SK-N-SH (cell line): ENCODE measurements at regions not wholly inside any gene's neighbourhood (a gene's known extent, or its start where the extent isn't known, plus 50 kb on each side); places are given as distances from the start of the nearest gene placed in this dataset.

Experiments
- CTCF ChIA-PET: fragments of 300-600, 350-600 bp; formaldehyde crosslinking; extraction: SDS; loops from one replicate; lab custom pipeline; 2021; lab: Yijun Ruan, JAX
- POLR2A ChIA-PET: fragments of 350-600 bp; sonication (Branson Sonifier 250); formaldehyde crosslinking; extraction: SDS; loops from one replicate; lab custom pipeline; 2020; ENCODE audit warnings: antibody characterized with exemption, inconsistent platforms; lab: Yijun Ruan, JAX
- DNase-seq: peaks from one replicate; pipeline ENCODE4 v3.0.0; 2012
- H2AFZ ChIP-seq: fragments of 200-600 bp; sonication (generic); 2 replicates; pipeline ENCODE4 v1.8.1; 2016; ENCODE audit warnings: antibody characterized with exemption, mild to moderate bottlenecking, low read depth
- H3F3A ChIP-seq: fragments of 200-600 bp; sonication (generic); replicated peaks from 2 replicates; pipeline ENCODE3; 2016; ENCODE audit warnings: antibody characterized with exemption, mild to moderate bottlenecking; ENCODE audit not compliant: insufficient read depth
- H3K27ac ChIP-seq, 2 experiments: fragments of 200-500 bp in 1 of 2; fragments of 200-600 bp in 1 of 2; sonication (Bioruptor generic) in 1 of 2; sonication (generic), shearing (Covaris generic) in 1 of 2; 2 replicates each; pipeline versions ENCODE4 v1.5.1 to v1.6.1; 2014 to 2016; ENCODE audit warnings: low read depth in 2 of 2, inconsistent platforms in 1 of 2, low read length in 1 of 2, mild to moderate bottlenecking in 1 of 2, mixed read lengths in 1 of 2
- H3K27me3 ChIP-seq: fragments of 200-600 bp; sonication (generic), shearing (Covaris generic); 2 replicates; pipeline ENCODE4 v1.6.1; 2016; ENCODE audit warnings: mixed run types; ENCODE audit not compliant: insufficient read depth
- H3K36me3 ChIP-seq, 2 experiments: fragments of 200-500 bp in 1 of 2; fragments of 200-600 bp in 1 of 2; sonication (Bioruptor generic) in 1 of 2; sonication (generic) in 1 of 2; replicated peaks in 1 of 2; 2 replicates each; pipeline versions ENCODE3 to v1.5.1; 2014 to 2016; ENCODE audit warnings: low read length in 1 of 2, mild to moderate bottlenecking in 1 of 2; ENCODE audit not compliant: insufficient read depth in 2 of 2, control insufficient read depth in 1 of 2
- H3K4me1 ChIP-seq, 2 experiments: fragments of 200-500 bp in 1 of 2; fragments of 200-600 bp in 1 of 2; sonication (Bioruptor generic) in 1 of 2; sonication (generic), shearing (Covaris generic) in 1 of 2; 2 replicates each; pipeline versions ENCODE4 v1.5.1 to v1.6.1; 2014 to 2016; ENCODE audit warnings: low read depth in 1 of 2, low read length in 1 of 2, mixed run types in 1 of 2; ENCODE audit not compliant: insufficient read depth in 2 of 2, control insufficient read depth in 1 of 2
- H3K4me2 ChIP-seq: fragments of 200-600 bp; sonication (generic), shearing (Covaris generic); 2 replicates; pipeline ENCODE4 v1.6.1; 2017; ENCODE audit warnings: mixed run types
- H3K4me3 ChIP-seq, 2 experiments: fragments of 200-500 bp in 1 of 2; fragments of 200-600 bp in 1 of 2; sonication (Bioruptor generic) in 1 of 2; sonication (generic), shearing (Covaris generic) in 1 of 2; 2 replicates each; pipeline versions ENCODE4 v1.5.1 to v1.8.1; 2014 to 2016; ENCODE audit warnings: low read depth in 2 of 2, inconsistent platforms in 1 of 2, low read length in 1 of 2, mild to moderate bottlenecking in 1 of 2, mixed read lengths in 1 of 2, moderate library complexity in 1 of 2
- H3K79me2 ChIP-seq: fragments of 200-600 bp; sonication (generic); 2 replicates; pipeline ENCODE4 v1.8.1; 2017; ENCODE audit warnings: mild to moderate bottlenecking; ENCODE audit not compliant: insufficient read depth
- H3K9ac ChIP-seq: fragments of 200-600 bp; sonication (generic); 2 replicates; pipeline ENCODE4 v1.6.1; 2017; ENCODE audit warnings: mixed run types
- H3K9me2 ChIP-seq: fragments of 200-600 bp; sonication (generic); 2 replicates; pipeline ENCODE4 v1.6.1; 2017; ENCODE audit warnings: mixed run types
- H3K9me3 ChIP-seq: fragments of 200-600 bp; sonication (generic); 2 replicates; pipeline ENCODE4 v1.6.1; 2017; ENCODE audit warnings: mixed run types, mild to moderate bottlenecking, moderate library complexity
- H4K20me1 ChIP-seq: fragments of 200-600 bp; sonication (generic); 2 replicates; pipeline ENCODE4 v1.6.1; 2017; ENCODE audit warnings: mild to moderate bottlenecking, mixed run types; ENCODE audit not compliant: insufficient read depth
- CTCF ChIP-seq: fragments of 200-600 bp; sonication (generic); IDR thresholded peaks from 2 replicates; pipeline ENCODE4 v1.6.1; 2017; ENCODE audit warnings: antibody characterized with exemption, mild to moderate bottlenecking, moderate library complexity
- ELF1 ChIP-seq: IDR thresholded peaks from 2 replicates; pipeline ENCODE4 v1.4.0; 2012
- EP300 ChIP-seq, 2 experiments: IDR thresholded peaks; 2 replicates each; pipeline versions ENCODE4 v1.4.0 to v1.6.1; 2012; ENCODE audit warnings: borderline replicate concordance in 1 of 2, low read depth in 1 of 2, low read length in 1 of 2
- FOXJ3 ChIP-seq: sonication (generic); formaldehyde crosslinking; IDR thresholded peaks from 2 replicates; pipeline ENCODE4 v1.5.1; 2020; ENCODE audit warnings: mild to moderate bottlenecking, missing genetic modification reagents
- FOXM1 ChIP-seq: IDR thresholded peaks from 2 replicates; pipeline ENCODE4 v1.4.0; 2012; ENCODE audit warnings: low read depth, mild to moderate bottlenecking
- GABPA ChIP-seq: IDR thresholded peaks from 2 replicates; pipeline ENCODE4 v1.4.0; 2012; ENCODE audit warnings: low read depth, mild to moderate bottlenecking
- JUND ChIP-seq: IDR thresholded peaks from 2 replicates; pipeline ENCODE4 v1.4.0; 2012
- MAX ChIP-seq: IDR thresholded peaks from 2 replicates; pipeline ENCODE4 v1.4.0; 2012; ENCODE audit warnings: low read depth
- MXI1 ChIP-seq: IDR thresholded peaks from 2 replicates; pipeline ENCODE4 v1.6.1; 2012; ENCODE audit warnings: mild to moderate bottlenecking, low read depth, low read length, improper control_type of control experiment
- NFIC ChIP-seq: IDR thresholded peaks from 2 replicates; pipeline ENCODE4 v1.4.0; 2012; ENCODE audit warnings: borderline replicate concordance
- NRF1 ChIP-seq: IDR thresholded peaks from 2 replicates; pipeline ENCODE4 v1.6.1; 2012; ENCODE audit warnings: low read depth, mild to moderate bottlenecking, low read length
- PBX3 ChIP-seq: IDR thresholded peaks from 2 replicates; pipeline ENCODE4; 2012
- RAD21 ChIP-seq: IDR thresholded peaks from 2 replicates; pipeline ENCODE4 v1.6.1; 2012; ENCODE audit warnings: mild to moderate bottlenecking, low read length
- RCOR1 ChIP-seq: fragments of 150-350 bp; IDR thresholded peaks from 2 replicates; pipeline ENCODE4 v1.6.1; 2017; ENCODE audit warnings: antibody characterized with exemption, low read length
- RXRA ChIP-seq: IDR thresholded peaks from 2 replicates; pipeline ENCODE4 v1.4.0; 2012; ENCODE audit warnings: low read depth, mild to moderate bottlenecking, borderline replicate concordance
- SMC3 ChIP-seq: IDR thresholded peaks from 2 replicates; pipeline ENCODE4 v1.6.1; 2012; ENCODE audit warnings: low read depth, low read length, improper control_type of control experiment
- TAF1 ChIP-seq: IDR thresholded peaks from 2 replicates; pipeline ENCODE4 v1.6.1; 2012; ENCODE audit warnings: low read depth, mild to moderate bottlenecking, low read length, moderate library complexity, borderline replicate concordance
- TCF12 ChIP-seq: IDR thresholded peaks from 2 replicates; pipeline ENCODE4 v1.4.0; 2012
- TEAD4 ChIP-seq: IDR thresholded peaks from 2 replicates; pipeline ENCODE4 v1.4.0; 2012; ENCODE audit warnings: mild to moderate bottlenecking, borderline replicate concordance; ENCODE audit not compliant: insufficient read depth
- USF1 ChIP-seq: IDR thresholded peaks from 2 replicates; pipeline ENCODE4 v1.4.0; 2012; ENCODE audit warnings: low read depth, borderline replicate concordance
- ZBTB33 ChIP-seq: IDR thresholded peaks from 2 replicates; pipeline ENCODE4 v1.4.0; 2012; ENCODE audit warnings: low read depth, borderline replicate concordance
- WGBS: methylation state at CpG from one replicate; pipeline ENCODE4 v1.1.6; 2017; ENCODE audit warnings: low lambda C conversion rate; 5-methylcytosine and 5-hydroxymethylcytosine counted together

GRCh38 chr10:107336061-107336460, 171.6 kb upstream of the SORCS1 start:
- H3F3A ChIP-seq = no peaks in the 10 kb centered on the region
- H3K9me2 ChIP-seq = no peaks in the 10 kb centered on the region
- no peaks in the 10 kb centered on the region for H4K20me1 ChIP-seq
- CTCF ChIA-PET = no interaction called here
- no peaks in the 10 kb centered on the region for H3K9me3 ChIP-seq
- no peaks in the 10 kb centered on the region; a peak in 1 of 4 replicates for H3K4me1 ChIP-seq
- H2AFZ ChIP-seq = no peak overlapping the region
- POLR2A ChIA-PET = no interaction called here
- no peak overlapping the region for H3K9ac ChIP-seq
- H3K27me3 ChIP-seq = no peaks in the 10 kb centered on the region
- DNase-seq = no peak
- H3K79me2 ChIP-seq = no peaks in the 10 kb centered on the region
- H3K4me2 ChIP-seq = no peak overlapping the region
- H3K27ac ChIP-seq = no peak overlapping the region
- TF ChIP-seq MAX (no peak), NFIC (no peak), RCOR1 (no peak), SMC3 (no peak), ZBTB33 (no peak), ELF1 (no peak), TEAD4 (no peak), JUND (no peak), TCF12 (no peak), MXI1 (no peak), GABPA (no peak), RXRA (no peak), CTCF (no peak), EP300 (IDR thresholded peaks at IDR 0.05; ENCODE audit: borderline replicate concordance in 1 of 2, low read depth in 1 of 2, low read length in 1 of 2) (no peak), RAD21 (no peak), TAF1 (no peak), FOXM1 (no peak)
- H3K4me3 ChIP-seq = no peak overlapping the region
- WGBS = 18% methylated on average over 4 of the region's 5 CpGs
- H3K36me3 ChIP-seq = no peaks in the 10 kb centered on the region

- 21% methylated on average over 1 of the region's 1 CpG for WGBS
- no peaks in the 10 kb centered on the region for H3K9me3 ChIP-seq
- DNase-seq = no peak
- ChIA-PET CTCF (no interaction called here), POLR2A (no interaction called here)
- H3K9me2 ChIP-seq = no peaks in the 10 kb centered on the region
- no peak overlapping the region for H3K27ac ChIP-seq
- no peak overlapping the region for H3K9ac ChIP-seq
- no peak overlapping the region for H3K4me2 ChIP-seq
- no peak for TF ChIP-seq PBX3
- TF ChIP-seq NRF1 = no peak
- no peak for TF ChIP-seq FOXJ3 (CRISPR knock-in tag)
- TF ChIP-seq USF1 = no peak
- H3K4me3 ChIP-seq = no peak overlapping the region
- H3K27me3 ChIP-seq = no peaks in the 10 kb centered on the region
- no peaks in the 10 kb centered on the region for H3K4me1 ChIP-seq
- H2AFZ ChIP-seq = no peak overlapping the region
- no peaks in the 10 kb centered on the region for H3K79me2 ChIP-seq
- no peaks in the 10 kb centered on the region for H3K36me3 ChIP-seq
- no peaks in the 10 kb centered on the region for H4K20me1 ChIP-seq
- H3F3A ChIP-seq = no peaks in the 10 kb centered on the region
Observed at GRCh38 chr10:107317592-107317991, 153.1 kb upstream of the SORCS1 start.
